HG02759 (cell line): ENCODE measurements at regions not wholly inside any gene's neighbourhood (a gene's known extent, or its start where the extent isn't known, plus 50 kb on each side); places are given as distances from the start of the nearest gene placed in this dataset.
"Not testable (repeated sequence)": the region's sequence is repeated elsewhere in the genome, so short reads cannot be mapped to it uniquely, and the experiment has no call there.

Experiments
- ATAC-seq: cut with Tn5 transposase; IDR thresholded peaks from one replicate; pipeline ENCODE4 v1.9.1; 2021; ENCODE audit warnings: mild to moderate bottlenecking, moderate library complexity; ENCODE audit not compliant: unreplicated experiment

DNA sequence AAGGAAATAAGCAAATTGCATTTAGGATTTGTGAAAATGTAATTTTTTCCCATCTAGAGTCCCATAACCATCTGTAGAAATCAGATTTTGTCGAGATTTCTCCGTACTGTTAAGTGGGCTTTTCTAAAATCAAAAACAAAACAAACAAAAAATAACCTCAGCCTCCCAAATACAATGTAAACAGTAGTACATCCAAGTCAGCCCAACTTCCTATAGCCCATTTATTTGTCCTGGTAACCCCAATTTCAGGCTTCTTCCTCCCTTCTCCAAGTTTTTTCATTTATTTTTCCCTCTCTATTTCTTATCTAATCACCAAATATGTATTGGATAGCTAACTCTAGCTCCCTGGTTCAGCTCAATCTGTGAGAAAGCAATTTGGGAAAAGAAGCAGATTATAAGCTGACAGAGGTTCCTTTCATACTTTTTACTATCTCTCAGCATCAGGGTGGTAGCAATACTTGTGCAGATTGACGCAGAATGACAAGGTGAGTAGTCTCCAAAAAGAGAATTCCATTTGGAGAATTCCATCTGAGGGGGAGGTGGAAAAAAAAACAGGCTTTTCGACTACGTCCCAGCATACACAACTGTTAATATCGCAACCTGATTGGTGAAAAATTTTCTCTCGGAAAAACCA lies 132.6 kb upstream of the BTN3A2 start:
- ATAC-seq, result no peak

GRCh38 chr6:26232940-26233648 lies 131.9 kb upstream of the BTN3A2 start:
- ATAC-seq, result peak; percentile 19

DNA sequence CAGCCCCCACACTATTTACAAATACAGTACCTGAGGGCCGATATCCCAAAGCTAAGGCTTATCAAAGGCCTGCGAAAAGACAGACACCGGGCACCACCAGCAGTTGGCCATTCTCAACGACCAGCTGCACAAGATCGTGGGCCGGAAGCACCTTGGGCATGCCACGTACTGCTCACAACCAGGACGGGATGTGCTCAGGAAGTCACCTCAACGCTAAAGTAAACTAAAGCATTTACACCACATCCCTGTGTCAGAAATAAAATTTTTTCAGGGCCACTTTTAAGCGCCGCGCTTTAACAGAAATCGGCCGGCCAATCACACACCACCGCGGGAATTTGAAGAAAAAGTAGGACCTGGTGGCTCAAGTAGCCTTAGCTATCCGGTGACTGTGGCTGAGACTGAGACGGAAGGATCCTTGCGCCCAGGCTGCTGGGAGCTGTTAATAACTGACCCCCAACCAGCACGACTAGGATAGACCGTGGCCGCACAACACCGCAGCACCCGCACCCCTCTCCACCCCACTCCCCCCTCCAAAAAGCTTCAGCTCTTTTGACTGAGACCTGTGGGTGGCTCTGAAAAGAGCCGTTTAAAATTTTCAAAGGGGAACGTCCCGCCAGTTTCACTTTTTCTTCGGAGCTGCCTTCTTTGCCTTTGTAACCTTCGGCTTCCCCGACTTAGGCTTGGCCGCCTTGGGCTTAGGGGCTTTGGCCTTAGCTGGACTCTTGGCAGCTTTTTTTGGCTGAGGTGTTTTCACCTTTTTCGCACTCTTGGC lies 131.2 kb upstream of the BTN3A2 start:
- ATAC-seq, result peak; percentile 50

- ATAC-seq, result peak; percentile 49
Measured at GRCh38 chr6:26234421-26235301, 130.3 kb upstream of the BTN3A2 start.

- no peak for ATAC-seq
Measured at GRCh38 chr6:26235302-26235670, 129.7 kb upstream of the BTN3A2 start.

DNA sequence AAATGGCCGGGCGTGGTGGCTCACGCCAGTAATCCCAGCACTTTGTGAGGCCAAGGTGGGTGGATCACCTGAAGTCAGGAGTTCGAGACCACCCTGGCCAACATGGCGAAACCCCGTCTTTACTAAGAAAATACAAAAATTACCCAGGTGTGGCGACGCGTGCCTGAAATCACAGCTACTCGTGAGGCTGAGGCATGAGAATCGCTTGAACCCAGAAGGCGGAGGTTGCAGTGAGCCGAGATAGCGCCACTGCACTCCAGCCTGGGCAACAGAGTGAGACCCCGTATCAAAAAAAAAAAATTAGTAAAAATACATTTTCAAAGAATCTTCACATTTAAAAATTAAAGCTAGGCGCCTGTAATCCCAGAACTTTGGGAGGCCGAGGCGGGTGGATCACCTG lies 125.6 kb upstream of the BTN3A2 start:
- ATAC-seq, result not testable (repeated sequence)

DNA sequence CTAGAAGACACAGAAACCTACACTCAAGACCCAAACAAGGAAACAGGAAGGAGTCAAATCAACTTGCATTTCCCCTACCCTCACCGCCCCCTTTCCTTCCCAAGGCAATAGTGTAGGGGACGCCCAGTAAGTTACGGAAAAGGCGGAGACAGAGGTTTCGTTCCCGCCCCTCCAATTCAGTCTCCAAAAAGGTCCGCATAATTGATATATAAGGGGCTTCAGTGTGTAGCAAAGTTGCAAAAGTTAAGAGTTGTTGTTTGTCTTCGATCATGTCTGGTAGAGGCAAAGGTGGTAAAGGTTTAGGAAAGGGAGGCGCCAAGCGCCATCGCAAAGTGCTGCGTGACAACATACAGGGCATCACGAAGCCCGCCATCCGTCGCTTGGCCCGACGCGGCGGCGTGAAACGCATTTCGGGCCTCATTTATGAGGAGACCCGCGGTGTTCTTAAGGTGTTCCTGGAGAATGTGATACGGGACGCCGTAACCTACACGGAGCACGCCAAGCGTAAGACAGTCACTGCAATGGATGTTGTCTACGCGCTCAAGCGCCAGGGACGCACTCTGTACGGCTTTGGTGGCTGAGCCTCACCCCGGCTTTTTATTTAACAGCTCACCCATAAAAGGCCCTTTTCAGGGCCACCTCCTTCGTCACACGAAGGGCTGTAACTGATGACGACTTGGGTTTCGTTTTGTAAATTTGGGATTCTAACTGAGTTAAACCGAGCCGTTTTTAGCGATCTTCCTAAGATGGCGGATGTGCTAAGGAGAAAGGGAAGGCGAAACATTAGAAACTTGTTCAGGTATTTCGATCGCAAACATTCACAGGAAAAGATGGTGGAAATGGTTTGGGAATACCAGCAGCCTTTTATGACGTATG lies 124.6 kb upstream of the BTN3A2 start:
- peak; percentile 82 for ATAC-seq

- no peak for ATAC-seq
Measured at GRCh38 chr6:26241033-26241895, 123.7 kb upstream of the BTN3A2 start.

GRCh38 chr6:26243132-26243531 lies 121.9 kb upstream of the BTN3A2 start:
- no peak for ATAC-seq

- no peak for ATAC-seq
Measured at GRCh38 chr6:26243752-26244151, 121.2 kb upstream of the BTN3A2 start.

DNA sequence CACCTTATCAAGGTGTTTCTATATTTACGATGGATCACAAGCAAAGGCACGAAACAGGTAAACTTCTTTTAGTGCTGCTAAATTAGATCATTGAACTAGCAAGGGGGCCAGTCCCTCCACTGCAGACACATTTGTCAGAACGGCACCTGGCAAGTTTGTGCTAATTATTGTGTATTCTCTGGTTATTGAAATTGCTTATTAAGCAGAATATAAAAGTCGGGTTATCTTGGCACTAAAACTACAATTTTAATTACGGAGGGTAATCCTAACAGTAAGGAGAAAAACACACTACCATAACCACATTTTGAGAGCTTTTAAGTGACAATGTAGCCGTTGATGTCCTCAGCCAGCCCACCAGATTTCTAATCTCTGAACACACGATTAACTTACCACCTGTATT lies 118.9 kb upstream of the BTN3A2 start:
- no peak for ATAC-seq

DNA sequence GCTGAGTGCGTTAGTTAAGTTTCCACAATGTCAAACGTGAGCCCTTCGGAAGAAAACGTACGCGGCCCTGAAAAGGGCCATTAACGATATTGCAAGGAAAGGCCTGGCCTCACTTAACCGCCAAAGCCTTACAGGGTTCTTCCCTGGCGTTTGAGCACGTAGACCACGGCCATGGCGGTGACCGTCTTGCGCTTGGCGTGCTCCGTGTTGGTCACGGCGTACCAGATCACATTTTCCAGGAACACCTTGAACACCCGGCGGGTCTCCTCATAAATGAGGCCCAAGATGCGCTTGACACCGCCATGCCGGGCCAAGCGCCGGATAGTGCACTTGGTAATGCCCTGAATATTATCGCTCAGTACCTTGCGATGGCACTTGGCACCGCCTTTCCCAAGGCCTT lies 118.4 kb upstream of the BTN3A2 start:
- no peak for ATAC-seq

DNA sequence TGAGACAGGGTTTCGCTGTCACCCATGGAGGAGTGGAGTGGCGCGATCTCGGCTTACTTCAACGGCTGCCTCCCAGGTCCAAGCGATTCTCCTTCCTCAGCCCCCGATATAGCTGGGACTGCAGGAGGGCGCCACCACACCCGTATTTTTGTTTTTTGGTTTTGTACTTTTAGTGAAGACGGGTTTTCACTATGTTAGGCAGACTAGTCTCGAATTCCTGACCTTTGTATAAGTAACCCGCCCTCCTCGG lies 115.4 kb upstream of the BTN3A2 start:
- peak; percentile 28 for ATAC-seq

DNA sequence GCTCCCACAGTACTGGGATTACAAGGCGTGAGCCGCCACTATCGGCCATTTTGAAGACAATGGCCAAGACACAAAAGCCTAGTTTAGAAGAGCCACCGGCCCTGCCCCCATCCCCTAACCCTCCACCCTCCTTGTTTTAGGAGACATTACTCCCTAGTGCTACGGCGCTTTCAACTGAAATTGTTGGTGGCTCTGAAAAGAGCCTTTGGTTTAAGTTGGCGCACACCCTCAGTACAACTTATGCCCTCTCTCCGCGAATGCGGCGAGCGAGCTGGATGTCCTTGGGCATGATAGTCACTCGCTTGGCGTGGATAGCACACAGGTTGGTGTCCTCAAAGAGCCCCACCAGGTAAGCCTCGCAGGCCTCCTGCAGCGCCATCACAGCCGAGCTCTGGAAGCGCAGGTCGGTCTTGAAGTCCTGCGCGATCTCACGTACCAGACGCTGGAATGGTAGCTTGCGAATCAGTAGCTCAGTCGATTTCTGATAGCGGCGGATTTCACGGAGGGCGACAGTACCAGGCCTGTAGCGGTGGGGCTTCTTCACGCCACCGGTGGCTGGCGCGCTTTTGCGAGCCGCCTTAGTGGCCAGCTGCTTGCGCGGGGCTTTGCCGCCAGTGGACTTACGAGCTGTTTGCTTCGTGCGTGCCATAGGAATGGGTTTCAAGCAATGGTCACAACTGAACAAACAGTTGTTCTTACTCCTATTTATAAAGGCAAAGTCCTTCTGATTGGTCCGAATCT lies 114.9 kb upstream of the BTN3A2 start:
- ATAC-seq, result peak; percentile 50

GRCh38 chr6:26250698-26251044 lies 114.3 kb upstream of the BTN3A2 start:
- ATAC-seq, result no peak

GRCh38 chr6:26251354-26252076 lies 113.5 kb upstream of the BTN3A2 start:
- ATAC-seq, result peak; percentile 54

DNA sequence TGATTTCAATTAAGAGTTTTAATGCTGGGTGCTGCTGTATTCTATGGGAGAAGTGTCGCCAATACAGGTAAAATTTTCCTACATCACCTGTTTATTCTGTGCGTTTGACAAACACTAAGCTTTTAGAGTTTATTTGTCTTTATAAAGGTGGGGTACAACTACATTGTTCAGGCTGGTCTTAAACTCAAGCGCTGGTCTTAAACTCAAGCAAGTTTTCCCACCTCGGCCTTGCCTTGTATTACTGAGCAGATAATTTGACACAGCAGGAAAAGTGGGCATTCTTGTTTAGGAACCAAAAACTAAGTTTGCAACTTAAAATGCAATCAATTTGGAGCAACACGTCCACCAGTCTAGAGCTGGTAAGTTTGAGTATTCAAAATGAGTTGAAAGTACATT lies 112.9 kb upstream of the BTN3A2 start:
- ATAC-seq, result no peak

GRCh38 chr6:26254724-26255123 lies 110.3 kb upstream of the BTN3A2 start:
- ATAC-seq, result no peak
